Activated CD8-positive, alpha-beta T cell treated with anti-CD3 and anti-CD28 coated beads, Interleukin-2, amount 10 ng/mL, durations not matched to agents 7 days and 5 days (primary cell): ENCODE measurements at regions not wholly inside any gene's neighbourhood (a gene's known extent, or its start where the extent isn't known, plus 50 kb on each side); places are given as distances from the start of the nearest gene placed in this dataset.

ENCODE experiments used
- ATAC-seq: fragments of 150-1000 bp; cut with Tn5 transposase; one replicate; pipeline ENCODE4 v1.10.0; 2021; ENCODE audit warnings: moderate library complexity
- CTCF ChIA-PET: fragments of 350-600 bp; sonication (Branson Sonifier 250); formaldehyde crosslinking; loops from one replicate; lab custom pipeline; 2021; ENCODE audit warnings: antibody characterized with exemption; lab: Charles Lee
- POLR2A ChIA-PET: fragments of 350-600 bp; sonication (Branson Sonifier 250); formaldehyde crosslinking; loops from one replicate; lab custom pipeline; 2021; ENCODE audit warnings: antibody characterized with exemption; lab: Charles Lee
- DNase-seq: peaks from one replicate; pipeline ENCODE4 v3.0.0-alpha.2; 2020
- H3K27ac Mint-ChIP-seq: one replicate; pipeline ENCODE4 v1.8.0; 2021; ENCODE audit warnings: mild to moderate bottlenecking, mixed read lengths
- H3K27me3 Mint-ChIP-seq: one replicate; pipeline ENCODE4 v1.8.0; 2021; ENCODE audit warnings: low read depth, mixed read lengths
- H3K36me3 Mint-ChIP-seq: one replicate; pipeline ENCODE4 v1.8.0; 2021; ENCODE audit warnings: low read depth, mixed read lengths
- H3K4me1 Mint-ChIP-seq: one replicate; pipeline ENCODE4 v1.8.0; 2021; ENCODE audit warnings: low read depth, mixed read lengths
- H3K4me3 Mint-ChIP-seq: one replicate; pipeline ENCODE4 v1.8.0; 2021; ENCODE audit warnings: mild to moderate bottlenecking, mixed read lengths
- H3K9me3 Mint-ChIP-seq: one replicate; pipeline ENCODE4 v1.8.0; 2022; ENCODE audit warnings: mixed read lengths; ENCODE audit not compliant: insufficient read depth

GRCh38 chr2:16262526-16263178 lies 322.3 kb downstream of the MYCN start:
- Mint-ChIP-seq H3K4me3 (no peak overlapping the region), H3K36me3 (no peaks in the 10 kb centered on the region), H3K9me3 (no peaks in the 10 kb centered on the region), H3K4me1 (no peaks in the 10 kb centered on the region), H3K27me3 (peaks cover 5% of the 10 kb centered on the region), H3K27ac (no peak overlapping the region)
- ChIA-PET POLR2A (no interaction called here), CTCF (no interaction called here)
- DNase-seq = no peak
- no peak for ATAC-seq

GRCh38 chr2:16261791-16262190 lies 321.4 kb downstream of the MYCN start:
- Mint-ChIP-seq H3K27me3 (peaks cover 5% of the 10 kb centered on the region), H3K36me3 (no peaks in the 10 kb centered on the region), H3K4me1 (peaks cover 8% of the 10 kb centered on the region), H3K9me3 (no peaks in the 10 kb centered on the region), H3K27ac (no peak overlapping the region), H3K4me3 (no peak overlapping the region)
- no peak for DNase-seq
- ChIA-PET CTCF (no interaction called here), POLR2A (no interaction called here)
- no peak for ATAC-seq

GRCh38 chr2:16261071-16261470 lies 320.7 kb downstream of the MYCN start:
- Mint-ChIP-seq H3K36me3 (no peaks in the 10 kb centered on the region), H3K4me3 (no peak overlapping the region), H3K27ac (no peak overlapping the region), H3K4me1 (peaks cover 8% of the 10 kb centered on the region), H3K9me3 (no peaks in the 10 kb centered on the region), H3K27me3 (peaks cover 9% of the 10 kb centered on the region)
- ChIA-PET POLR2A (no interaction called here), CTCF (no interaction called here)
- no peak for DNase-seq
- no peak for ATAC-seq

GRCh38 chr2:16260041-16260830 lies 319.9 kb downstream of the MYCN start:
- DNase-seq (no peak), ATAC-seq (no peak)
- no peak overlapping the region for H3K4me3 Mint-ChIP-seq
- H3K27me3 Mint-ChIP-seq = peaks cover 11% of the 10 kb centered on the region
- H3K4me1 Mint-ChIP-seq = peaks cover 8% of the 10 kb centered on the region
- H3K36me3 Mint-ChIP-seq = no peaks in the 10 kb centered on the region
- ChIA-PET CTCF (no interaction called here), POLR2A (no interaction called here)
- no peaks in the 10 kb centered on the region for H3K9me3 Mint-ChIP-seq
- no peak overlapping the region for H3K27ac Mint-ChIP-seq

GRCh38 chr2:16259010-16259409 lies 318.7 kb downstream of the MYCN start:
- H3K27ac Mint-ChIP-seq = no peak overlapping the region

GRCh38 chr2:16258350-16258749 lies 318.0 kb downstream of the MYCN start:
- POLR2A ChIA-PET = no interaction called here

More at GRCh38 chr2:16259010-16259409, 318.7 kb downstream of the MYCN start:
- DNase-seq = no peak
- CTCF ChIA-PET = no interaction called here
- Mint-ChIP-seq H3K9me3 (no peaks in the 10 kb centered on the region), H3K36me3 (no peaks in the 10 kb centered on the region), H3K4me1 (peaks cover 8% of the 10 kb centered on the region), H3K27me3 (peaks cover 11% of the 10 kb centered on the region), H3K4me3 (no peak overlapping the region)
- ATAC-seq = no peak
- POLR2A ChIA-PET = no interaction called here

GRCh38 chr2:16257322-16258028 lies 317.1 kb downstream of the MYCN start:
- Mint-ChIP-seq H3K36me3 (no peaks in the 10 kb centered on the region), H3K27ac (no peak overlapping the region), H3K27me3 (peaks cover 14% of the 10 kb centered on the region), H3K9me3 (no peaks in the 10 kb centered on the region), H3K4me1 (peaks cover 8% of the 10 kb centered on the region), H3K4me3 (no peak overlapping the region)
- ATAC-seq (no peak), DNase-seq (no peak)
- ChIA-PET CTCF (no interaction called here), POLR2A (no interaction called here)

More at GRCh38 chr2:16258350-16258749, 318.0 kb downstream of the MYCN start:
- DNase-seq = no peak
- Mint-ChIP-seq H3K27me3 (peaks cover 14% of the 10 kb centered on the region), H3K4me3 (no peak overlapping the region), H3K9me3 (no peaks in the 10 kb centered on the region), H3K27ac (no peak overlapping the region), H3K36me3 (no peaks in the 10 kb centered on the region), H3K4me1 (peaks cover 8% of the 10 kb centered on the region)
- no peak for ATAC-seq
- CTCF ChIA-PET = no interaction called here

- no peak for DNase-seq
- no peak overlapping the region for H3K27ac Mint-ChIP-seq
- POLR2A ChIA-PET = interaction anchor here (0.5 kb wide), 1 partner anchor 16 kb away, joined by 4 read pairs; no protein-coding TSS in a partner anchor
- CTCF ChIA-PET = no interaction called here
- H3K27me3 Mint-ChIP-seq = peaks cover 14% of the 10 kb centered on the region
- H3K4me3 Mint-ChIP-seq = no peak overlapping the region
- H3K9me3 Mint-ChIP-seq = no peaks in the 10 kb centered on the region
- H3K4me1 Mint-ChIP-seq = peaks cover 8% of the 10 kb centered on the region
- H3K36me3 Mint-ChIP-seq = no peaks in the 10 kb centered on the region
- no peak for ATAC-seq
Observed at GRCh38 chr2:16256601-16257321, 316.4 kb downstream of the MYCN start.

GRCh38 chr2:16255120-16255519 lies 314.8 kb downstream of the MYCN start:
- ATAC-seq = no peak
- H3K27ac Mint-ChIP-seq = no peak overlapping the region
- H3K9me3 Mint-ChIP-seq = no peaks in the 10 kb centered on the region
- no peaks in the 10 kb centered on the region for H3K36me3 Mint-ChIP-seq
- peaks cover 8% of the 10 kb centered on the region for H3K4me1 Mint-ChIP-seq
- peaks cover 14% of the 10 kb centered on the region for H3K27me3 Mint-ChIP-seq
- DNase-seq = no peak
- ChIA-PET CTCF (no interaction called here), POLR2A (no interaction called here)
- no peak overlapping the region for H3K4me3 Mint-ChIP-seq

- H3K9me3 Mint-ChIP-seq = no peaks in the 10 kb centered on the region
- H3K27me3 Mint-ChIP-seq = peaks cover 14% of the 10 kb centered on the region
- no peaks in the 10 kb centered on the region for H3K36me3 Mint-ChIP-seq
- ChIA-PET POLR2A (no interaction called here), CTCF (no interaction called here)
- no peak overlapping the region for H3K4me3 Mint-ChIP-seq
- DNase-seq = no peak
- ATAC-seq = no peak
- peaks cover 8% of the 10 kb centered on the region for H3K4me1 Mint-ChIP-seq
- H3K27ac Mint-ChIP-seq = no peak overlapping the region
Observed at GRCh38 chr2:16254356-16254965, 314.1 kb downstream of the MYCN start.

GRCh38 chr2:16253291-16253690 lies 312.9 kb downstream of the MYCN start:
- Mint-ChIP-seq H3K4me1 (peaks cover 8% of the 10 kb centered on the region), H3K9me3 (no peaks in the 10 kb centered on the region), H3K4me3 (no peak overlapping the region), H3K36me3 (no peaks in the 10 kb centered on the region), H3K27me3 (peaks cover 10% of the 10 kb centered on the region), H3K27ac (no peak overlapping the region)
- ChIA-PET POLR2A (no interaction called here), CTCF (no interaction called here)
- ATAC-seq (no peak), DNase-seq (no peak)
